ENCODE measurements at regions not wholly inside any gene's neighbourhood (a gene's known extent, or its start where the extent isn't known, plus 50 kb on each side); places are given as distances from the start of the nearest gene placed in this dataset.

DNA sequence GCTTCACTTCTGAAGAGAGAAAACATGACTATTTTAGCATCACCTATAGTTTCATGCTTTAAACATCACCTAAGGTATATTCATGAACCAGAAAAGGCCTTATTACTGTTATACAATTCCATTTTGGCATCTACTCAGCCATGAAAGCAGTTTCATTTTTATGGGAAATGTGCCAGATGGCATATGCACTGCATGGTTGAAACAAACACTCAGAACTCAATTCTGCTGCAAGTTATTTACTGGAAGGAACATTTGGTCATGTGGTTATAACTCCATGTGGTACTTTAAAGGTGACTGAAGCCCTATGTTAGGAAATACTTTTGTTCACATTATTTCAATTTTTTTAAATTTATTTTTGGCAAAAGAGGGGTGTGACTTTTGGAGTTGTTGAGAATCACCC, 287.5 kb upstream of the CRIM1 start:
- no peak for TF ChIP-seq POLR2A (IDR thresholded peaks at IDR 0.05)
- TF ChIP-seq, protein P1, sequence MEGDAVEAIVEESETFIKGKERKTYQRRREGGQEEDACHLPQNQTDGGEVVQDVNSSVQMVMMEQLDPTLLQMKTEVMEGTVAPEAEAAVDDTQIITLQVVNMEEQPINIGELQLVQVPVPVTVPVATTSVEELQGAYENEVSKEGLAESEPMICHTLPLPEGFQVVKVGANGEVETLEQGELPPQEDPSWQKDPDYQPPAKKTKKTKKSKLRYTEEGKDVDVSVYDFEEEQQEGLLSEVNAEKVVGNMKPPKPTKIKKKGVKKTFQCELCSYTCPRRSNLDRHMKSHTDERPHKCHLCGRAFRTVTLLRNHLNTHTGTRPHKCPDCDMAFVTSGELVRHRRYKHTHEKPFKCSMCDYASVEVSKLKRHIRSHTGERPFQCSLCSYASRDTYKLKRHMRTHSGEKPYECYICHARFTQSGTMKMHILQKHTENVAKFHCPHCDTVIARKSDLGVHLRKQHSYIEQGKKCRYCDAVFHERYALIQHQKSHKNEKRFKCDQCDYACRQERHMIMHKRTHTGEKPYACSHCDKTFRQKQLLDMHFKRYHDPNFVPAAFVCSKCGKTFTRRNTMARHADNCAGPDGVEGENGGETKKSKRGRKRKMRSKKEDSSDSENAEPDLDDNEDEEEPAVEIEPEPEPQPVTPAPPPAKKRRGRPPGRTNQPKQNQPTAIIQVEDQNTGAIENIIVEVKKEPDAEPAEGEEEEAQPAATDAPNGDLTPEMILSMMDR (IDR thresholded peaks at IDR 0.05): no peak
